ENCODE measurements at regions not wholly inside any gene's neighbourhood (a gene's known extent, or its start where the extent isn't known, plus 50 kb on each side); places are given as distances from the start of the nearest gene placed in this dataset.

DNA sequence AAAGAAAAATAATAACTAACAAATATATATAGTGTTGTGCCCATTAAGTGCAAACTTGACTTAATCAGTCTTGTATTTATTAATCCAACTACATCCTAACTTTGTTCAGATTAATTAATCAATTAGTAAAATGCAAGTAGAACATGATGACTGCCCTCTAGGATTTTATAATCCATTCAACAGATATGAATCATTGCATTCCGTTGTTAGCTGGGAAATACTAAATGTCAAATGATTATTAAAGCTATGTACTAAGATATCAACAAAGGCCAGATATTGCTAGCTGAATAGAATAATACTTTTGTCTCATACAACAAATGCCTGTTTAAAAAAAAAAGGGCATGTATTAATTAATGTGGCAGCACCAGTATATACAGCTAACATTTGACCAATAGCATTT is 1366.3 kb downstream of the STIM2 start:
- Histone ChIP-seq H3K27me3 (ENCODE audit: insufficient read depth, low read length, poor library complexity, severe bottlenecking) (no peaks in the 10 kb centered on the region), H3K4me3 (ENCODE audit: low read length) (no peak overlapping the region), H3K9me3 (ENCODE audit: low read length) (no peaks in the 10 kb centered on the region), H3K27ac (ENCODE audit: low read depth, low read length) (no peak overlapping the region), H3K36me3 (ENCODE audit: insufficient read depth, low read length) (no peaks in the 10 kb centered on the region), H3K4me1 (ENCODE audit: insufficient read depth, low read length) (no peaks in the 10 kb centered on the region)
- Mint-ChIP-seq H3K4me1 (no peaks in the 10 kb centered on the region), H3K9me3 (peaks cover 2 to 16% (median 10%) of the 10 kb centered on the region in 5 donors), H3K27ac (no peak overlapping the region), H3K36me3 (no peaks in the 10 kb centered on the region), H3K4me3 (no peak overlapping the region), H3K27me3 (no peaks in the 10 kb centered on the region)
- no peak for DNase-seq
- CTCF ChIA-PET: interaction anchor here (1.0 kb wide), 1 partner anchor 8 kb away, joined by 4 read pairs; no protein-coding TSS in a partner anchor
- POLR2A ChIA-PET: no interaction called here

DNA sequence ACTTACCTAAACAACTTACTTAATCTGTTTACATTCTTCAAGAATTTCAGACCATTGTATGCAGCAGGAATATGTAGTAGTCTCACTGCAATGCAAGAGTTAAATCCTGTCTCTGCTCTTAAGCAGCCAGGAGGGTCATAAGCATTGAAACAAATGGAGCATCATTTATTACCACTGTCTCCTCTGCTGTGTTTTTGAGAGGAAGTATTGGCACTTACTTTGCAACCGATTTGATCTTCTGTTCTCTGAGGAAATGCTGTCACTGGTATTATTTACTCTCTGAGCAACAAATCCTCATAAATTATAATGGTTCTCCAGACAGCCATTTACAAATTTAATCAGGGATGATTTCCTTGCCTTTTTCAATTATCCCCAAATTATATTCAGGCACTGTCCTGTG is 1367.1 kb downstream of the STIM2 start:
- DNase-seq: no peak
- H3K36me3 Mint-ChIP-seq: no peaks in the 10 kb centered on the region
- no peak overlapping the region for H3K4me3 ChIP-seq (ENCODE audit: low read length)
- no peak overlapping the region for H3K27ac ChIP-seq (ENCODE audit: low read depth, low read length)
- H3K4me1 ChIP-seq (ENCODE audit: insufficient read depth, low read length): no peaks in the 10 kb centered on the region
- H3K9me3 ChIP-seq (ENCODE audit: low read length): no peaks in the 10 kb centered on the region
- ChIA-PET POLR2A (no interaction called here), CTCF (no interaction called here)
- H3K27me3 Mint-ChIP-seq: no peaks in the 10 kb centered on the region
- H3K27me3 ChIP-seq (ENCODE audit: insufficient read depth, low read length, poor library complexity, severe bottlenecking): no peaks in the 10 kb centered on the region
- H3K9me3 Mint-ChIP-seq: peaks cover 2 to 16% (median 11%) of the 10 kb centered on the region in 5 donors
- H3K27ac Mint-ChIP-seq: no peak overlapping the region
- H3K4me3 Mint-ChIP-seq: no peak overlapping the region
- no peaks in the 10 kb centered on the region for H3K36me3 ChIP-seq (ENCODE audit: insufficient read depth, low read length)
- no peaks in the 10 kb centered on the region for H3K4me1 Mint-ChIP-seq

DNA sequence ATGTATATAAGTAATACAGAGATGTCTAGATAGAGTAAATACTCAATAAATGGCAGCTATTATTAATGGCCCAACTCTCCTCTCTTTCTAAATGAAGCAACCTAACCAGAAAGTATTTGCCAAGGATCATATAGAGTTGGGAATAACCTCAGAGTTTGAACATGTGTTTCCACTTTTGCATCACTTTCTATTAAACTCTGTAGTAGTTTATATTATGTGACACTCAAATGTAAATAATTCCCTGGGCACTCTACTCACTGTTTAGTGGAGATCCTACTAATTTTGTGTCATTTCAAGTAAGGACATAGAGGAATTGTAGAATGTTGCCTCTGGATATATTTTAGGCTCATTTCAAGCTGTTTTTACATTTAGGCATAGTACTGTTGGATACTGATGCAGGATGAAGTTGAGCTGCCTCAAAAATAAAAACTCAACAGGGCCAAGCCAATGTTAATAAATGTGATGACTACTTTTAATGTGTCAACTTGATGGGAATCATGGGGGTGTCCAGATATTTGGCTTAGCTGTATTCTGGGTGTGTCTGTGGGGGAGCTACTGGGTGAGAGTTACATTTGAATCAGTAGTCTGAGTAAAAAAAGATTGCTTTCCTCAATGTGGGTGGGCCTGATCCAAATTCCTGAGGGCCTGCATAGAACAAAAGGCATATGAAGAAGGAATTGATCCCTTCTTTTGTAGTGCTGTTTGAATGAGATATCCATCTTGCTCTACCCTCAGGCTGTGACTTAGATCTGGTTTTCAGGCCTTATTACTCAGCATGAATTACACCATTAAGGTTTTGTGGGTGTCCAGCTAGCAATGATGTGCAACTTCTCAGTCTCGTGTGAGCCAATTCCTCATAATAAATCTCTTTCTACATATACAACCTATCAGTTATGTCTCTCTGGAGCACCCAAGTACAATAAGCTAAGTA is 1368.2 kb downstream of the STIM2 start:
- no peak overlapping the region for H3K4me3 Mint-ChIP-seq
- POLR2A ChIA-PET: no interaction called here
- no peaks in the 10 kb centered on the region for H3K4me1 ChIP-seq (ENCODE audit: insufficient read depth, low read length)
- H3K36me3 Mint-ChIP-seq: no peaks in the 10 kb centered on the region
- CTCF ChIA-PET: no interaction called here
- no peak overlapping the region for H3K4me3 ChIP-seq (ENCODE audit: low read length)
- H3K27ac Mint-ChIP-seq: no peak overlapping the region
- no peaks in the 10 kb centered on the region for H3K27me3 Mint-ChIP-seq
- no peaks in the 10 kb centered on the region for H3K36me3 ChIP-seq (ENCODE audit: insufficient read depth, low read length)
- H3K27me3 ChIP-seq (ENCODE audit: insufficient read depth, low read length, poor library complexity, severe bottlenecking): no peaks in the 10 kb centered on the region
- H3K27ac ChIP-seq (ENCODE audit: low read depth, low read length): no peak overlapping the region
- DNase-seq: no peak
- no peaks in the 10 kb centered on the region for H3K9me3 ChIP-seq (ENCODE audit: low read length)
- H3K9me3 Mint-ChIP-seq: peaks cover 2 to 16% (median 10%) of the 10 kb centered on the region in 5 donors
- H3K4me1 Mint-ChIP-seq: no peaks in the 10 kb centered on the region

DNA sequence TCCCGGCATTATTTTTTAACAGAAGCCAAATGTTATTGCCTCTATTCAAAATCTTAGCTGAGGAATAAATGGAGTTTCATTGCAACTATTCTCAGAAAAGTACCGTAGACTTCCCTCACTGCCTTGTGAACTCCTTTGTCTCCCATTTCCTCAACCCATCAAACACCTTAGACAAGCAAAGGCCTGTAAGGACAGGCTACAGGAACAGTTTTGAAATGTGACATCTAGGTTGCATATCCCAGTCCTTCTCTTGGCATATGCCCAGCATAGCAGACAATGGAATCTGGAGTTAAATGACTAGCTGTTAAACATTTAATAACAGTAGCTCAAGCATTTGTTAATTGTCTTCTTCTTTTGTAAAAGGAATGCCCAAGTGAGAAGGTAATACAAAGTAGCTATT is 1371.7 kb downstream of the STIM2 start:
- ChIA-PET POLR2A (no interaction called here), CTCF (no interaction called here)
- peaks cover 2 to 12% (median 5%) of the 10 kb centered on the region in 5 donors for H3K9me3 Mint-ChIP-seq
- no peak overlapping the region for H3K4me3 ChIP-seq (ENCODE audit: low read length)
- H3K4me1 ChIP-seq (ENCODE audit: insufficient read depth, low read length): no peaks in the 10 kb centered on the region
- H3K4me1 Mint-ChIP-seq: no peaks in the 10 kb centered on the region
- H3K27ac ChIP-seq (ENCODE audit: low read depth, low read length): no peak overlapping the region
- H3K9me3 ChIP-seq (ENCODE audit: low read length): no peaks in the 10 kb centered on the region
- H3K4me3 Mint-ChIP-seq: no peak overlapping the region
- H3K27ac Mint-ChIP-seq: no peak overlapping the region
- no peak for DNase-seq
- no peaks in the 10 kb centered on the region for H3K27me3 ChIP-seq (ENCODE audit: insufficient read depth, low read length, poor library complexity, severe bottlenecking)
- no peaks in the 10 kb centered on the region for H3K36me3 Mint-ChIP-seq
- no peaks in the 10 kb centered on the region for H3K36me3 ChIP-seq (ENCODE audit: insufficient read depth, low read length)
- no peaks in the 10 kb centered on the region for H3K27me3 Mint-ChIP-seq

DNA sequence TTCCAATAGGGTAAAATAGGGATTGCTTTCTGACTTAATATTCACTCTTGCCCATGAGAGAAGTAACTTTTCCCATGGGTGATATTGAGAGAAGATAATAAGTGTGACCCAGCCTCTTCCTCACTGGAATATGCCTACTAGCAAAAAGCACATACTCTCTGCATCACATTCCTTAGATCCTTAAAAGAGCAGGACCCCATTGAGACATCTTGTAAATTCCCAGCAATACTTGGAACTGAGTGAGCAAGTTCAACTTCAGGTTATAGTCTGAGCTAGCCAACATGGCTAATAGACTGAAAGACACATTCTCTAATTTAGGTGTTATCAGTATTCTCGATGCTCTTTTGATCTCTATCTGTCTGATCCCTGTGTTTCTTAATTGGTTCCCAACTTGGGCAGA is 1372.3 kb downstream of the STIM2 start:
- H3K36me3 ChIP-seq (ENCODE audit: insufficient read depth, low read length): no peaks in the 10 kb centered on the region
- no peaks in the 10 kb centered on the region for H3K9me3 ChIP-seq (ENCODE audit: low read length)
- Mint-ChIP-seq H3K27ac (no peak overlapping the region), H3K4me1 (no peaks in the 10 kb centered on the region), H3K27me3 (no peaks in the 10 kb centered on the region), H3K9me3 (peaks cover 2 to 12% (median 5%) of the 10 kb centered on the region in 5 donors), H3K36me3 (no peaks in the 10 kb centered on the region), H3K4me3 (no peak overlapping the region)
- H3K4me3 ChIP-seq (ENCODE audit: low read length): no peak overlapping the region
- ChIA-PET CTCF (no interaction called here), POLR2A (no interaction called here)
- H3K27me3 ChIP-seq (ENCODE audit: insufficient read depth, low read length, poor library complexity, severe bottlenecking): no peaks in the 10 kb centered on the region
- no peaks in the 10 kb centered on the region for H3K4me1 ChIP-seq (ENCODE audit: insufficient read depth, low read length)
- no peak overlapping the region for H3K27ac ChIP-seq (ENCODE audit: low read depth, low read length)
- no peak for DNase-seq

DNA sequence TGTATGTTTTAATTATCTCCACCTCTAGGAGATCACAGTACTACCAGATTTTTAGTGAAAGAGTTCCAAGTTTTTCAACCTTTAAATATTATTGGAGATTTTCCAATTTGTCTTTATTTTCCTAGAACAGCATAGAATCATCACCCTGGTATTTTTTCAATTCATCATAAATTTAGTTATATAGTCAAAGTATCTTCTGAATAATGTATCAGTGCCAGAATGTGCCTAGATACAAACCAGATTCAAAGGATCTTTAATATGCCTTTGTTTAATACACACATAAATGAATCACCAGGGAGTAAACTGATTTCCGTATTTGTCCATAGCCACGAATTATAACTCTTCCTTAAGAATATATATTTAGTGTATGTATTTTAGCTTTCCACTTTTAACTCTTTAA is 1373.1 kb downstream of the STIM2 start:
- no peak overlapping the region for H3K27ac ChIP-seq (ENCODE audit: low read depth, low read length)
- no peak overlapping the region for H3K27ac Mint-ChIP-seq
- H3K4me1 ChIP-seq (ENCODE audit: insufficient read depth, low read length): no peaks in the 10 kb centered on the region
- H3K9me3 ChIP-seq (ENCODE audit: low read length): no peaks in the 10 kb centered on the region
- no peaks in the 10 kb centered on the region for H3K27me3 Mint-ChIP-seq
- no peak overlapping the region for H3K4me3 ChIP-seq (ENCODE audit: low read length)
- H3K27me3 ChIP-seq (ENCODE audit: insufficient read depth, low read length, poor library complexity, severe bottlenecking): no peaks in the 10 kb centered on the region
- no peak overlapping the region for H3K4me3 Mint-ChIP-seq
- H3K4me1 Mint-ChIP-seq: no peaks in the 10 kb centered on the region
- no peaks in the 10 kb centered on the region for H3K36me3 Mint-ChIP-seq
- ChIA-PET POLR2A (no interaction called here), CTCF (no interaction called here)
- peaks cover 3 to 12% (median 6%) of the 10 kb centered on the region in 5 donors for H3K9me3 Mint-ChIP-seq
- DNase-seq: no peak
- no peaks in the 10 kb centered on the region for H3K36me3 ChIP-seq (ENCODE audit: insufficient read depth, low read length)

DNA sequence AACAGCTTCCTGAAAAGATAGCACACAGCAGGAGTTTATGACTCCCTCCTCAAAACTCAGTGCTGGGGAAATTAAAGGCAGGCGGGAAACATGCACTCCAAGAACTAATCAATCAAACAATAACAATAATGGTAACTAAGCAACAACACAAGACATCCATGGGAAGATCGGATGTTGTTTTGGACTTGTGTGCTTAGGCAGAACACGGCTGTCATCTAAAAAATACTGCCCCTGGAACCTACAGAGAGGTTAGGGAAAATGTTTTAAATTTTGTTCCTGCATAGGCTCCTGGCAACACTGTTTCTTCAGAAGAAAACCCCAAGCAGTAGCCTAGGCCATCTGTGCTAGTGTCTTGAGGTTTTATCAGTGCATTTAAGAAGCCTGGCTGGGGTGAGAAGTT is 1378.2 kb downstream of the STIM2 start:
- Histone ChIP-seq H3K4me3 (ENCODE audit: low read length) (no peak overlapping the region), H3K4me1 (ENCODE audit: insufficient read depth, low read length) (no peaks in the 10 kb centered on the region), H3K9me3 (ENCODE audit: low read length) (no peaks in the 10 kb centered on the region), H3K36me3 (ENCODE audit: insufficient read depth, low read length) (no peaks in the 10 kb centered on the region), H3K27ac (ENCODE audit: low read depth, low read length) (no peak overlapping the region), H3K27me3 (ENCODE audit: insufficient read depth, low read length, poor library complexity, severe bottlenecking) (no peaks in the 10 kb centered on the region)
- DNase-seq: no peak
- Mint-ChIP-seq H3K4me1 (no peaks in the 10 kb centered on the region), H3K36me3 (no peaks in the 10 kb centered on the region), H3K27ac (no peak overlapping the region), H3K4me3 (no peak overlapping the region), H3K27me3 (no peaks in the 10 kb centered on the region), H3K9me3 (peaks cover 2 to 23% (median 3%) of the 10 kb centered on the region in 5 donors)
- POLR2A ChIA-PET: no interaction called here
- CTCF ChIA-PET: no interaction called here

DNA sequence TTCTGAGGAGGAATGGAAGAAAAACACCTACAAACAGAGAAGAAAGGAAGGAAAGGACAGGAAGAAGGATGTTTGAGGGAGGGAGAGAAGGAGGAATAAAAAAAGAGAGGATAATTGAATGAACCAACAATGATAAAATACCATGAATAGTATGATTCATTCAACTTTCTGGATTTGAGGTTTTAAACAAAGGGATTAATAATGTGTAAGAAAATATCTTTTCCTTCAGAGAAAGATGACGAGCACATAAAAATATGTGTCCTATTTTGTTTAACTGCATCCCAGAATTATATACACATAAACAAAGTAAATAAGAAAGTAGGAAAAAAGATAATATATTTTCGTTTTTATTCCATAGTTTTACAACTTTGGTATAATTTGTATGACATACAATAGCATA is 1380.4 kb downstream of the STIM2 start:
- no peak for DNase-seq
- Histone ChIP-seq H3K4me1 (ENCODE audit: insufficient read depth, low read length) (no peaks in the 10 kb centered on the region), H3K4me3 (ENCODE audit: low read length) (no peak overlapping the region), H3K9me3 (ENCODE audit: low read length) (no peaks in the 10 kb centered on the region), H3K36me3 (ENCODE audit: insufficient read depth, low read length) (no peaks in the 10 kb centered on the region), H3K27me3 (ENCODE audit: insufficient read depth, low read length, poor library complexity, severe bottlenecking) (no peaks in the 10 kb centered on the region), H3K27ac (ENCODE audit: low read depth, low read length) (no peak overlapping the region)
- CTCF ChIA-PET: no interaction called here
- Mint-ChIP-seq H3K9me3 (peaks cover 2 to 26% (median 7%) of the 10 kb centered on the region in 5 donors), H3K4me3 (no peak overlapping the region), H3K27me3 (no peaks in the 10 kb centered on the region), H3K4me1 (no peaks in the 10 kb centered on the region), H3K36me3 (no peaks in the 10 kb centered on the region), H3K27ac (no peak overlapping the region)
- POLR2A ChIA-PET: no interaction called here
